Trophoblast cell (in vitro differentiated cells and primary cell): ENCODE measurements at regions not wholly inside any gene's neighbourhood (a gene's known extent, or its start where the extent isn't known, plus 50 kb on each side); places are given as distances from the start of the nearest gene placed in this dataset.

Source experiments
- DNase-seq, 2 donors: peaks; one replicate each; pipeline ENCODE4 v3.0.0-alpha.2; 2016
- H2AFZ ChIP-seq: 2 replicates; pipeline ENCODE4 v1.6.1; 2013; ENCODE audit warnings: low read length, moderate library complexity, mild to moderate bottlenecking; ENCODE audit not compliant: insufficient read depth, poor library complexity
- H2AK5ac ChIP-seq: 2 replicates; pipeline ENCODE4 v1.6.1; 2013; ENCODE audit warnings: mild to moderate bottlenecking, low read length
- H2BK120ac ChIP-seq: 2 replicates; pipeline ENCODE4 v1.6.1; 2013; ENCODE audit warnings: low read length, mild to moderate bottlenecking, moderate library complexity; ENCODE audit not compliant: insufficient read depth, poor library complexity
- H2BK12ac ChIP-seq: 2 replicates; pipeline ENCODE4 v1.6.1; 2013; ENCODE audit warnings: mild to moderate bottlenecking, low read length, moderate library complexity
- H2BK5ac ChIP-seq: 2 replicates; pipeline ENCODE4 v1.6.1; 2013; ENCODE audit warnings: low read length, low read depth, moderate library complexity, mild to moderate bottlenecking; ENCODE audit not compliant: poor library complexity
- H3K14ac ChIP-seq: 2 replicates; pipeline ENCODE4 v1.6.1; 2013; ENCODE audit warnings: mild to moderate bottlenecking, low read length
- H3K18ac ChIP-seq: 2 replicates; pipeline ENCODE4 v1.6.1; 2013; ENCODE audit warnings: mild to moderate bottlenecking, low read length
- H3K23ac ChIP-seq: 2 replicates; pipeline ENCODE4 v1.6.1; 2013; ENCODE audit warnings: low read length
- H3K27ac ChIP-seq: 2 replicates; pipeline ENCODE4 v1.5.1; 2013; ENCODE audit warnings: low read depth, mild to moderate bottlenecking, inconsistent platforms, low read length, moderate library complexity
- H3K27me3 ChIP-seq: 2 replicates; pipeline ENCODE4 v1.6.1; 2013; ENCODE audit warnings: inconsistent platforms, mild to moderate bottlenecking, low read length, moderate library complexity; ENCODE audit not compliant: insufficient read depth
- H3K36me3 ChIP-seq, 2 experiments: 1 replicate in 1 of 2; 2 replicates in 1 of 2; pipeline ENCODE4 v1.6.1; 2013; ENCODE audit warnings: low read length in 2 of 2, mild to moderate bottlenecking in 2 of 2, moderate library complexity in 1 of 2; ENCODE audit not compliant: insufficient read depth in 2 of 2, control insufficient read depth in 1 of 2
- H3K4ac ChIP-seq: 2 replicates; pipeline ENCODE4 v1.6.1; 2013; ENCODE audit warnings: low read depth, mild to moderate bottlenecking, low read length, moderate library complexity
- H3K4me1 ChIP-seq, 2 experiments: 1 replicate in 1 of 2; 2 replicates in 1 of 2; pipeline ENCODE4 v1.6.1; 2013; ENCODE audit warnings: low read length in 2 of 2, mild to moderate bottlenecking in 2 of 2, moderate library complexity in 1 of 2; ENCODE audit not compliant: insufficient read depth in 2 of 2, control insufficient read depth in 1 of 2
- H3K4me2 ChIP-seq: 2 replicates; pipeline ENCODE4 v1.6.1; 2013; ENCODE audit warnings: inconsistent platforms, mild to moderate bottlenecking, low read length, moderate library complexity
- H3K4me3 ChIP-seq: 2 replicates; pipeline ENCODE4 v1.5.1; 2013; ENCODE audit warnings: mild to moderate bottlenecking, low read depth, low read length, inconsistent platforms
- H3K79me1 ChIP-seq: one replicate; pipeline ENCODE4 v1.6.1; 2013; ENCODE audit warnings: low read length
- H3K79me2 ChIP-seq: 2 replicates; pipeline ENCODE4 v1.6.1; 2013; ENCODE audit warnings: low read length, mild to moderate bottlenecking; ENCODE audit not compliant: control insufficient read depth, insufficient read depth, poor library complexity
- H3K9ac ChIP-seq: 2 replicates; pipeline ENCODE4 v1.6.1; 2013; ENCODE audit warnings: mild to moderate bottlenecking, low read length
- H3K9me3 ChIP-seq: 2 replicates; pipeline ENCODE4 v1.6.1; 2013; ENCODE audit warnings: low read depth, mild to moderate bottlenecking, control low read depth, inconsistent platforms, low read length; ENCODE audit not compliant: insufficient read depth
- H4K12ac ChIP-seq: 2 replicates; pipeline ENCODE4 v1.6.1; 2013; ENCODE audit warnings: low read depth, mild to moderate bottlenecking, low read length, moderate library complexity
- H4K8ac ChIP-seq: 2 replicates; pipeline ENCODE4 v1.6.1; 2013; ENCODE audit warnings: low read depth, mild to moderate bottlenecking, low read length, moderate library complexity
- H4K91ac ChIP-seq: one replicate; pipeline ENCODE4 v1.6.1; 2013; ENCODE audit warnings: low read depth, mild to moderate bottlenecking, low read length, moderate library complexity
- WGBS: extraction: QIAGEN DNeasy Blood & Tissue Kit; methylation state at CpG from one replicate; pipeline ENCODE4 v1.1.7; 2013; ENCODE audit warnings: missing lambda C conversion rate; ENCODE audit not compliant: insufficient read length, insufficient coverage; ENCODE audit errors: extremely low coverage; 5-methylcytosine and 5-hydroxymethylcytosine counted together

GRCh38 chr12:126545411-126545810 lies 1480.2 kb downstream of the AACS start:
- no peak overlapping the region for H2BK12ac ChIP-seq
- H3K9me3 ChIP-seq, result no peaks in the 10 kb centered on the region
- H2AK5ac ChIP-seq, result no peak overlapping the region
- no peak overlapping the region for H3K18ac ChIP-seq
- no peak overlapping the region for H3K9ac ChIP-seq
- H4K8ac ChIP-seq, result no peak overlapping the region
- H3K79me1 ChIP-seq, result no peaks in the 10 kb centered on the region
- H3K27me3 ChIP-seq, result no peaks in the 10 kb centered on the region
- no peak overlapping the region for H3K4me3 ChIP-seq
- no peak overlapping the region for H2AFZ ChIP-seq
- no CpG with 5 or more reads among the region's 4 CpGs for WGBS
- H4K91ac ChIP-seq, result no peak overlapping the region
- no peak overlapping the region for H3K4me2 ChIP-seq
- H3K23ac ChIP-seq, result no peak overlapping the region
- no peaks in the 10 kb centered on the region for H3K4me1 ChIP-seq
- H2BK120ac ChIP-seq, result no peak overlapping the region
- no peak overlapping the region for H3K4ac ChIP-seq
- H3K27ac ChIP-seq, result no peak overlapping the region
- H3K14ac ChIP-seq, result no peak overlapping the region
- no peak for DNase-seq
- H3K79me2 ChIP-seq, result no peaks in the 10 kb centered on the region
- H3K36me3 ChIP-seq, result no peaks in the 10 kb centered on the region
- no peak overlapping the region for H2BK5ac ChIP-seq
- no peak overlapping the region for H4K12ac ChIP-seq

GRCh38 chr12:126547905-126548304 lies 1482.7 kb downstream of the AACS start:
- Histone ChIP-seq H2AK5ac (no peak overlapping the region), H3K14ac (no peak overlapping the region), H3K18ac (no peak overlapping the region), H4K8ac (no peak overlapping the region), H4K12ac (no peak overlapping the region), H3K23ac (no peak overlapping the region), H2AFZ (no peak overlapping the region), H3K4ac (no peak overlapping the region), H4K91ac (no peak overlapping the region), H3K27ac (no peak overlapping the region), H3K36me3 (no peaks in the 10 kb centered on the region), H3K4me2 (no peak overlapping the region), H2BK5ac (no peak overlapping the region), H3K9me3 (no peaks in the 10 kb centered on the region), H3K9ac (no peak overlapping the region), H3K4me3 (no peak overlapping the region), H2BK12ac (no peak overlapping the region), H3K27me3 (no peaks in the 10 kb centered on the region), H2BK120ac (no peak overlapping the region), H3K79me1 (no peaks in the 10 kb centered on the region), H3K4me1 (no peaks in the 10 kb centered on the region), H3K79me2 (no peaks in the 10 kb centered on the region)
- no CpG with 5 or more reads among the region's 10 CpGs for WGBS
- DNase-seq, result no peak

- Histone ChIP-seq H2BK120ac (no peak overlapping the region), H3K4me2 (no peak overlapping the region), H3K9ac (no peak overlapping the region), H3K4me1 (no peaks in the 10 kb centered on the region), H4K91ac (no peak overlapping the region), H3K79me2 (no peaks in the 10 kb centered on the region), H3K9me3 (no peaks in the 10 kb centered on the region), H2BK5ac (no peak overlapping the region), H3K79me1 (no peaks in the 10 kb centered on the region), H3K27ac (no peak overlapping the region), H3K4ac (no peak overlapping the region), H3K36me3 (no peaks in the 10 kb centered on the region), H2BK12ac (no peak overlapping the region), H2AFZ (no peak overlapping the region), H3K14ac (no peak overlapping the region), H2AK5ac (no peak overlapping the region), H3K18ac (no peak overlapping the region), H3K27me3 (no peaks in the 10 kb centered on the region), H3K23ac (no peak overlapping the region), H4K12ac (no peak overlapping the region), H4K8ac (no peak overlapping the region), H3K4me3 (no peak overlapping the region)
- WGBS, result no CpG with 5 or more reads among the region's 4 CpGs
- DNase-seq, result no peak
Measured at GRCh38 chr12:126551869-126552268, 1486.6 kb downstream of the AACS start.

- H2AK5ac ChIP-seq, result no peak overlapping the region
- H3K27ac ChIP-seq, result no peak overlapping the region
- no peak overlapping the region for H4K12ac ChIP-seq
- no peak overlapping the region for H3K4ac ChIP-seq
- no peak overlapping the region for H2BK12ac ChIP-seq
- H4K91ac ChIP-seq, result no peak overlapping the region
- H3K23ac ChIP-seq, result no peak overlapping the region
- H2AFZ ChIP-seq, result no peak overlapping the region
- no peak overlapping the region for H2BK5ac ChIP-seq
- no peak overlapping the region for H3K4me3 ChIP-seq
- H2BK120ac ChIP-seq, result no peak overlapping the region
- no peaks in the 10 kb centered on the region for H3K36me3 ChIP-seq
- no peaks in the 10 kb centered on the region for H3K79me2 ChIP-seq
- no peaks in the 10 kb centered on the region for H3K79me1 ChIP-seq
- no peak overlapping the region for H3K4me2 ChIP-seq
- no peaks in the 10 kb centered on the region for H3K4me1 ChIP-seq
- WGBS, result no CpG with 5 or more reads among the region's 7 CpGs
- H4K8ac ChIP-seq, result no peak overlapping the region
- DNase-seq, result no peak
- no peak overlapping the region for H3K14ac ChIP-seq
- H3K27me3 ChIP-seq, result no peaks in the 10 kb centered on the region
- H3K9ac ChIP-seq, result no peak overlapping the region
- H3K9me3 ChIP-seq, result no peaks in the 10 kb centered on the region
- no peak overlapping the region for H3K18ac ChIP-seq
Measured at GRCh38 chr12:126554625-126555024, 1489.4 kb downstream of the AACS start.
